ENCODE measurements at regions not wholly inside any gene's neighbourhood (a gene's known extent, or its start where the extent isn't known, plus 50 kb on each side); places are given as distances from the start of the nearest gene placed in this dataset.
A peak's percentile ranks its signal among the peaks of the same experiment; 100 is the strongest.

- DNase-seq: no peak
Measured at GRCh38 chr2:121860758-121861227, 105.3 kb downstream of the TSN start.

- DNase-seq: no peak
Measured at GRCh38 chr2:121862286-121862685, 106.8 kb downstream of the TSN start.

- no peak for DNase-seq
Measured at GRCh38 chr2:121865914-121866313, 110.5 kb downstream of the TSN start.

GRCh38 chr2:121866789-121867188, 111.3 kb downstream of the TSN start:
- DNase-seq: no peak

- no peak for DNase-seq
Measured at GRCh38 chr2:121868652-121869051, 113.2 kb downstream of the TSN start.

GRCh38 chr2:121869363-121869762, 113.9 kb downstream of the TSN start:
- DNase-seq: no peak

GRCh38 chr2:121869873-121870272, 114.4 kb downstream of the TSN start:
- no peak for DNase-seq

- no peak for DNase-seq
Measured at GRCh38 chr2:121872651-121873050, 117.2 kb downstream of the TSN start.

- DNase-seq: no peak
Measured at GRCh38 chr2:121873864-121874263, 118.4 kb downstream of the TSN start.

GRCh38 chr2:121875585-121876185, 120.2 kb downstream of the TSN start:
- DNase-seq: no peak

- DNase-seq: no peak
Measured at GRCh38 chr2:121877366-121877765, 121.9 kb downstream of the TSN start.

- DNase-seq: no peak
Measured at GRCh38 chr2:121880283-121880682, 124.8 kb downstream of the TSN start.

GRCh38 chr2:121881038-121881437, 125.6 kb downstream of the TSN start:
- DNase-seq: no peak

GRCh38 chr2:121881950-121882349, 126.5 kb downstream of the TSN start:
- DNase-seq: no peak

GRCh38 chr2:121884078-121884477, 128.6 kb downstream of the TSN start:
- DNase-seq: no peak

GRCh38 chr2:121884511-121884921, 129.1 kb downstream of the TSN start:
- no peak for DNase-seq

- DNase-seq: no peak
Measured at GRCh38 chr2:121886059-121886458, 130.6 kb downstream of the TSN start.

- DNase-seq: no peak
Measured at GRCh38 chr2:121887513-121888188, 132.2 kb downstream of the TSN start.

- DNase-seq: no peak
Measured at GRCh38 chr2:121888189-121888557, 132.7 kb downstream of the TSN start.

GRCh38 chr2:121890041-121890440, 134.6 kb downstream of the TSN start:
- DNase-seq: peak; percentile 12

GRCh38 chr2:121895723-121896571, 140.5 kb downstream of the TSN start:
- DNase-seq: no peak

- peak; percentile 17 for DNase-seq
Measured at GRCh38 chr2:121897335-121897970, 142.0 kb downstream of the TSN start.

GRCh38 chr2:121898483-121898882, 143.0 kb downstream of the TSN start:
- DNase-seq: no peak

Data from NCI-H2171 (cell line).